ENCODE measurements at regions not wholly inside any gene's neighbourhood (a gene's known extent, or its start where the extent isn't known, plus 50 kb on each side); places are given as distances from the start of the nearest gene placed in this dataset.

DNA sequence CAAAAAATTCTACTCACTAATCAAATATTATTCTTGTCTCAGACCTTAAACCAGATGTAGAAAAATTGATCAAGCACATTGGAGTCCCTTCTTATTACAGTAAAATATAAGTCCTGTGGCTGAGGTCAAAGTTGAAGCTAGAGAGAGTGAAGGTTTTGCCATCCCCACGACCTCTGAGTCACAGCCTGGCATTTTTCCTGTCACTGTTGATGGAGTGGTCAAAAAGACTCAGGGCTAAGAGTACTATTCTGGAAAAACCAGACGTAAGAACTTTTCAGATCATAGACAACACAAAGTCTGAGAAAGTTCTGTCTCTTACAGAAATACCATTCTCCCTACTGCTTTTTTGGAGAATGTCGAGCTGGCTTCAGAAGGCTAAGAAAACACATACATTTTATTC lies 323.7 kb upstream of the ANKRD30A start:
- no peaks in the 10 kb centered on the region for H3K27me3 ChIP-seq (ENCODE audit: control insufficient read depth, insufficient read depth, low read length)
- TF ChIP-seq, protein P1, sequence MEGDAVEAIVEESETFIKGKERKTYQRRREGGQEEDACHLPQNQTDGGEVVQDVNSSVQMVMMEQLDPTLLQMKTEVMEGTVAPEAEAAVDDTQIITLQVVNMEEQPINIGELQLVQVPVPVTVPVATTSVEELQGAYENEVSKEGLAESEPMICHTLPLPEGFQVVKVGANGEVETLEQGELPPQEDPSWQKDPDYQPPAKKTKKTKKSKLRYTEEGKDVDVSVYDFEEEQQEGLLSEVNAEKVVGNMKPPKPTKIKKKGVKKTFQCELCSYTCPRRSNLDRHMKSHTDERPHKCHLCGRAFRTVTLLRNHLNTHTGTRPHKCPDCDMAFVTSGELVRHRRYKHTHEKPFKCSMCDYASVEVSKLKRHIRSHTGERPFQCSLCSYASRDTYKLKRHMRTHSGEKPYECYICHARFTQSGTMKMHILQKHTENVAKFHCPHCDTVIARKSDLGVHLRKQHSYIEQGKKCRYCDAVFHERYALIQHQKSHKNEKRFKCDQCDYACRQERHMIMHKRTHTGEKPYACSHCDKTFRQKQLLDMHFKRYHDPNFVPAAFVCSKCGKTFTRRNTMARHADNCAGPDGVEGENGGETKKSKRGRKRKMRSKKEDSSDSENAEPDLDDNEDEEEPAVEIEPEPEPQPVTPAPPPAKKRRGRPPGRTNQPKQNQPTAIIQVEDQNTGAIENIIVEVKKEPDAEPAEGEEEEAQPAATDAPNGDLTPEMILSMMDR (IDR thresholded peaks at IDR 0.05; ENCODE audit: insufficient read depth, low read length, poor library complexity, severe bottlenecking), result no peak
- DNase-seq (ENCODE audit: low read depth), result no peak
- H3K36me3 ChIP-seq (ENCODE audit: control insufficient read depth, insufficient read depth, low read length), result no peaks in the 10 kb centered on the region
- H3K4me3 ChIP-seq (ENCODE audit: low read depth, low read length), result no peak overlapping the region

DNA sequence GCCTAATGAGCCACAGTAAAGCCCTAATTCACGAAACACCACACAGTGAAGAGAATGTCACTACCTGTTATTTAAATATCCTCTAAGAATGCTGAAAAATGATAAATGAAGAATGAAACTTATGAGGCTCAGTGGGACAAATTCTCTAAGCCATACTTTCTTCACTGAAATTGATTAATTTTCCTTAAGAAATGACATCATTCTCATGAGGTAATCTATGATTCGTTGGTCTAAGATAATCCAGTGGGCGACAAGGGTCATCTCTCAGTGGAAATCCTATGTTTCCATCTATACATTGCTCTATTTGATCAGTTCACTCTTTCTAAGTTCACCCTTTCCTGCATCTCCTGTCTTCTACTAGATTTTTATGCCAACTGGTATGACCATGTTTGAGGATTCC lies 330.4 kb upstream of the ANKRD30A start:
- H3K4me3 ChIP-seq (ENCODE audit: low read depth, low read length), result no peak overlapping the region
- no peaks in the 10 kb centered on the region for H3K27me3 ChIP-seq (ENCODE audit: control insufficient read depth, insufficient read depth, low read length)
- DNase-seq (ENCODE audit: low read depth), result no peak
- no peaks in the 10 kb centered on the region for H3K36me3 ChIP-seq (ENCODE audit: control insufficient read depth, insufficient read depth, low read length)
- TF ChIP-seq, protein P1 (IDR thresholded peaks at IDR 0.05; ENCODE audit: insufficient read depth, low read length, poor library complexity, severe bottlenecking), result no peak

DNA sequence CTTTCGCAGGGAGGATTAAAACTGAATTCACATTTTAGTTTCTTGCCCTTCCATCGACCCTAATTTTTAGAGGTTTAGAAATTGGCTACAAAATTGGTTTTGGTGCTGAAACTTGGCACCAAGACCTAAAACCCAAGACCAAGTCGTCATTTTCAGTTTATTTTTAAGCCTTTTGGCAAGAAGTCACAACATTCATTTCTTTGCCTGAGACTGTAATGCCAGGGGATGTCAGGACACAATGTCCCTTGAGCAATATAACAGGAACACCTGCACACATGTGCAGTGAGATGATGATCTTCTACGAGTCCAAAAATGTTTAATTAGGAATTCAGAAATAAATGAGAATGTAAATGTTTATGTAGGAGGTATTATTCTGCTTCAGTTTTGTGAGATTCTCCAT lies 335.4 kb upstream of the ANKRD30A start:
- no peaks in the 10 kb centered on the region for H3K36me3 ChIP-seq (ENCODE audit: control insufficient read depth, insufficient read depth, low read length)
- H3K27me3 ChIP-seq (ENCODE audit: control insufficient read depth, insufficient read depth, low read length), result no peaks in the 10 kb centered on the region
- TF ChIP-seq, protein P1 (IDR thresholded peaks at IDR 0.05; ENCODE audit: insufficient read depth, low read length, poor library complexity, severe bottlenecking), result no peak
- H3K4me3 ChIP-seq (ENCODE audit: low read depth, low read length), result no peak overlapping the region
- no peak for DNase-seq (ENCODE audit: low read depth)

DNA sequence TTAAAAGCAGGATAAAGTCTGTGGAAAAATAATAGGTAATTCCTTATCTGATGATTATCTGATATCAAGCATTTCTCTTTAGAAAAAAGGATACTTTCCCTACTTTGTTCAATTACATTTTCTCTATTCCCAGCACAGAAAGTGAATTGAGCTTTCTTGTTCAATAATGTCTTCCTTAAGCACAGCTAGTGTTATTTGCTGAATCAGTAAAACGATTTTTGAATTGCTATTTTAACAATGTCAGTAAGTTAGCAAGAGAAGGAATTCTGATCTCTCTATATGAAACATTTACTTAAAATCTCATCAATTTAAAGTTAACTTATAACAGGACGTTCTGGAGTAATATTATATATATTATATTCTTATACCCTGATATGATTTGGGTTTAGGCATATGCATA lies 337.2 kb upstream of the ANKRD30A start:
- Histone ChIP-seq H3K4me3 (ENCODE audit: low read depth, low read length) (no peak overlapping the region), H3K27me3 (ENCODE audit: control insufficient read depth, insufficient read depth, low read length) (no peaks in the 10 kb centered on the region), H3K36me3 (ENCODE audit: control insufficient read depth, insufficient read depth, low read length) (no peaks in the 10 kb centered on the region)
- TF ChIP-seq, protein P1 (IDR thresholded peaks at IDR 0.05; ENCODE audit: insufficient read depth, low read length, poor library complexity, severe bottlenecking), result no peak
- no peak for DNase-seq (ENCODE audit: low read depth)

DNA sequence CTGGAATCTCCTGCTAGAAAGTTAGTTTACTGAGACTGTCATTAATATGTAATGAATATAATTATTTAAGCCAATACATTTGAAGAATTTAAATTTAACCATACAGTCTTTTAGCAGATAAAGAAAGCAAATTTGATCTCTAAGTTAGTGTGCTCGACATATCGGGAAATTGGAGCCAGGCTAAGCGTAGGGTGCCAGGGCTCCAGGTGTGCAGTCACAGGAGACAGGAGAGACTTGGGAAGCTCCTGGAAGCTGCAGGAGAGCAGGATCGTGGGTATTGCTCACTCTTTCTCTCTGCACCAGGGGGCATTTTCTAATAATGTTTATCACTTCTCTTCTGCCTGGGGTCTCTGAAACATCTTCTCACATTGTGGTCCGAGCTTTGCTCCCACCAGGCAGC lies 342.0 kb upstream of the ANKRD30A start:
- no peak for DNase-seq (ENCODE audit: low read depth)
- Histone ChIP-seq H3K4me3 (ENCODE audit: low read depth, low read length) (no peak overlapping the region), H3K27me3 (ENCODE audit: control insufficient read depth, insufficient read depth, low read length) (no peaks in the 10 kb centered on the region), H3K36me3 (ENCODE audit: control insufficient read depth, insufficient read depth, low read length) (no peaks in the 10 kb centered on the region)
- TF ChIP-seq, protein P1 (IDR thresholded peaks at IDR 0.05; ENCODE audit: insufficient read depth, low read length, poor library complexity, severe bottlenecking), result no peak

DNA sequence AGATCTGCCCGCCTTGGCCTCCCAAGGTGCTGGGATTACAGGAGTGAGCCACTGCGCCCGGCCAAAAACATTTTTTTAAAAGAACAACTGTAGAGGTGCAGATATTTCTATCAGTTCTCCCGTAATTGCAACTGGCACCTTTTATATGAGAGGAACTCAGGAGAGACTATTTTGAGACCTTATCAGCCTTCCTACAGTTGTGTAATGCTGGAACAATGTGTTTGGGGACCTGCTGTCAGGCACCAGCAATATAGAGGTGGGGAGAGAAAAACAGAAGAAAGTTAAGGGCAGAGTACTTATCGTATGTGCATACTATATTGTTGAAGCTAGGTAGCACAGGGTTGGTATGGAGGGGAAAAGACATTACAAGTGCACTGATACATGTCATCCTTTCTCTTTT lies 343.8 kb upstream of the ANKRD30A start:
- Histone ChIP-seq H3K4me3 (ENCODE audit: low read depth, low read length) (no peak overlapping the region), H3K36me3 (ENCODE audit: control insufficient read depth, insufficient read depth, low read length) (no peaks in the 10 kb centered on the region), H3K27me3 (ENCODE audit: control insufficient read depth, insufficient read depth, low read length) (no peaks in the 10 kb centered on the region)
- TF ChIP-seq, protein P1 (IDR thresholded peaks at IDR 0.05; ENCODE audit: insufficient read depth, low read length, poor library complexity, severe bottlenecking), result no peak
- no peak for DNase-seq (ENCODE audit: low read depth)

Measured in kidney epithelial cell (primary cell).